ENCODE measurements at regions not wholly inside any gene's neighbourhood (a gene's known extent, or its start where the extent isn't known, plus 50 kb on each side); places are given as distances from the start of the nearest gene placed in this dataset.

GRCh38 chr20:36084356-36084755, 70.2 kb upstream of the EPB41L1 start:
- Histone ChIP-seq H3K9me3 (replicated peaks; ENCODE audit: control insufficient read depth, insufficient read depth, low read length) (no peaks in the 10 kb centered on the region), H3K79me2 (ENCODE audit: control insufficient read depth, insufficient read depth, low read length) (no peaks in the 10 kb centered on the region), H3K36me3 (ENCODE audit: control insufficient read depth in 2 of 2, extremely low read depth in 1 of 2, insufficient read depth in 2 of 2, low read length in 2 of 2) (no peaks in the 10 kb centered on the region), H3K4me3 (replicated peaks in 1 of 3; ENCODE audit: insufficient read depth in 1 of 3, low read depth in 1 of 3, low read length in 3 of 3) (no peak overlapping the region), H3K9me1 (replicated peaks; ENCODE audit: control insufficient read depth, extremely low read depth, insufficient read depth, low read length) (no peaks in the 10 kb centered on the region), H3K27ac (ENCODE audit: insufficient read depth, low read depth, low read length) (no peak overlapping the region), H3K4me1 (ENCODE audit: control insufficient read depth, extremely low read depth, insufficient read depth, low read length) (peaks cover 10% of the 10 kb centered on the region), H3K4me2 (ENCODE audit: insufficient read depth, low read length) (no peak overlapping the region), H3K27me3 (ENCODE audit: control insufficient read depth in 2 of 2, insufficient read depth in 2 of 2, low read length in 2 of 2) (no peaks in the 10 kb centered on the region), H3K9ac (replicated peaks; ENCODE audit: extremely low read depth, insufficient read depth, low read length) (no peak overlapping the region), H2AFZ (ENCODE audit: low read depth, low read length) (no peak overlapping the region), H4K20me1 (replicated peaks; ENCODE audit: control insufficient read depth, extremely low read depth, insufficient read depth, low read length) (no peaks in the 10 kb centered on the region)
- DNase-seq (ENCODE audit: low read depth, low spot score) (no peak), FAIRE-seq (no peak)
- ChIA-PET POLR2A (no interaction called here), CTCF (interaction anchor here (1.1 to 3.9 kb wide), 5 partner anchors 9 to 93 kb away, joined by 3 to 17 read pairs (median 5); no protein-coding TSS in a partner anchor)
- no TSS peak for BruUV-seq (replicated peaks)
- intact Hi-C loops (cut with micrococcal nuclease): no loop called here
- dilution Hi-C loops (cut with MboI; ENCODE audit: extremely low pct_ligation_motif_present, low sequenced_read_pairs): no loop called here
- TF ChIP-seq POLR2A (IDR thresholded peaks at IDR 0.05; ENCODE audit: low read depth, low read length) (no peak), CTCF (IDR thresholded peaks at IDR 0.05; ENCODE audit: extremely low read depth in 1 of 2, insufficient read depth in 1 of 2, low read depth in 1 of 2, low read length in 2 of 2) (no peak), JUN (IDR thresholded peaks at IDR 0.05; ENCODE audit: borderline replicate concordance, insufficient read depth, insufficient read length, low read depth) (no peak), POLR2AphosphoS5 (IDR thresholded peaks at IDR 0.05; ENCODE audit: insufficient read depth, low read depth, low read length) (no peak), MYC (IDR thresholded peaks at IDR 0.05; ENCODE audit: low read depth, low read length) (no peak), MAX (IDR thresholded peaks at IDR 0.05; ENCODE audit: insufficient read depth, insufficient read length) (no peak), GATA2 (IDR thresholded peaks at IDR 0.05; ENCODE audit: insufficient read depth, insufficient read length, low read depth, low read length) (no peak), FOS (IDR thresholded peaks at IDR 0.05; ENCODE audit: borderline replicate concordance, insufficient read depth, low read length) (no peak), EZH2 (IDR thresholded peaks at IDR 0.05; ENCODE audit: borderline replicate concordance, low read depth, low read length, severe bottlenecking) (no peak)

Data from endothelial cell of umbilical vein (primary cell).